Neural cell (in vitro differentiated cells): ENCODE measurements at regions not wholly inside any gene's neighbourhood (a gene's known extent, or its start where the extent isn't known, plus 50 kb on each side); places are given as distances from the start of the nearest gene placed in this dataset.

ENCODE experiments used
- H2AFZ ChIP-seq: fragments of 200-600, 300-800 bp; sonication (generic), shearing (Covaris generic); 2 replicates; pipeline ENCODE4 v1.6.0; 2014; ENCODE audit warnings: low read depth, mild to moderate bottlenecking, antibody characterized with exemption, low read length, moderate library complexity
- H3F3A ChIP-seq: fragments of 200-600 bp; shearing (Covaris generic); 2 replicates; pipeline ENCODE4 v1.6.1; 2016; ENCODE audit warnings: mild to moderate bottlenecking, moderate library complexity, mixed read lengths, antibody characterized with exemption, low read length; ENCODE audit not compliant: insufficient read depth, poor library complexity, severe bottlenecking
- H3K27ac ChIP-seq: fragments of 200-600, 300-800 bp; sonication (generic), shearing (Covaris generic); 2 replicates; pipeline ENCODE4 v1.5.1; 2014; ENCODE audit warnings: mild to moderate bottlenecking, low read length, moderate library complexity
- H3K27me3 ChIP-seq: fragments of 300-800, 200-600 bp; sonication (generic), shearing (Covaris generic); 2 replicates; pipeline ENCODE4 v1.6.0; 2014; ENCODE audit warnings: mild to moderate bottlenecking, low read depth, low read length, moderate library complexity; ENCODE audit not compliant: insufficient read depth
- H3K36me3 ChIP-seq: fragments of 300-800, 200-600 bp; sonication (generic), shearing (Covaris generic); 2 replicates; pipeline ENCODE4 v1.5.1; 2014; ENCODE audit warnings: mild to moderate bottlenecking, antibody characterized with exemption, low read length, moderate library complexity; ENCODE audit not compliant: insufficient read depth
- H3K4me2 ChIP-seq: fragments of 300-800, 200-600 bp; sonication (generic), shearing (Covaris generic); 2 replicates; pipeline ENCODE4 v1.6.0; 2014; ENCODE audit warnings: mild to moderate bottlenecking, low read length
- H3K4me3 ChIP-seq: fragments of 300-800, 200-600 bp; sonication (generic), shearing (Covaris generic); 2 replicates; pipeline ENCODE4 v1.5.1; 2014; ENCODE audit warnings: mild to moderate bottlenecking, low read length, moderate library complexity
- H3K79me2 ChIP-seq: fragments of 200-600 bp; shearing (Covaris generic); replicated peaks from 2 replicates; pipeline ENCODE4 v1.6.0; 2014; ENCODE audit warnings: mild to moderate bottlenecking, low read length, moderate library complexity; ENCODE audit not compliant: insufficient read depth
- H3K9ac ChIP-seq: fragments of 300-800, 200-600 bp; sonication (generic), shearing (Covaris generic); 2 replicates; pipeline ENCODE4 v1.6.1; 2016; ENCODE audit warnings: mild to moderate bottlenecking, low read length, mixed read lengths
- H3K9me2 ChIP-seq: fragments of 200-600 bp; shearing (Covaris generic); 2 replicates; pipeline ENCODE4 v1.6.1; 2016; ENCODE audit warnings: mild to moderate bottlenecking, low read length, mixed read lengths; ENCODE audit not compliant: insufficient read depth
- H3K9me3 ChIP-seq: fragments of 200-600, 300-800 bp; sonication (generic), shearing (Covaris generic); 2 replicates; pipeline ENCODE4 v1.6.1; 2016; ENCODE audit warnings: mild to moderate bottlenecking, mixed run types, low read length, moderate library complexity, mixed read lengths
- H4K20me1 ChIP-seq: fragments of 200-600 bp; shearing (Covaris generic); 2 replicates; pipeline ENCODE4 v1.6.1; 2016; ENCODE audit warnings: mild to moderate bottlenecking, mixed run types; ENCODE audit not compliant: insufficient read depth
- EP300 ChIP-seq: fragments of 450-650 bp; conservative IDR thresholded peaks from 2 replicates; pipeline ENCODE4 v1.6.1; 2014; ENCODE audit warnings: antibody characterized with exemption, mild to moderate bottlenecking, moderate library complexity; ENCODE audit not compliant: poor library complexity, severe bottlenecking
- EZH2 ChIP-seq: fragments of 200-600, 300-800 bp; shearing (Covaris generic), sonication (generic); IDR thresholded peaks from 2 replicates; pipeline ENCODE4 v1.6.1; 2014; ENCODE audit warnings: antibody characterized with exemption, low read length, borderline replicate concordance, mild to moderate bottlenecking; ENCODE audit not compliant: insufficient read depth, poor library complexity, severe bottlenecking
- MXI1 ChIP-seq: fragments of 450-650 bp; conservative IDR thresholded peaks from 2 replicates; pipeline ENCODE4 v1.6.1; 2014; ENCODE audit warnings: antibody characterized with exemption, mild to moderate bottlenecking; ENCODE audit not compliant: poor library complexity, severe bottlenecking
- POLR2AphosphoS5 ChIP-seq: IDR thresholded peaks from 2 replicates; pipeline ENCODE4 v1.6.1; 2012
- RAD21 ChIP-seq: fragments of 450-650 bp; conservative IDR thresholded peaks from 2 replicates; pipeline ENCODE4 v1.6.1; 2014; ENCODE audit warnings: antibody characterized with exemption, mild to moderate bottlenecking, moderate library complexity
- SMC3 ChIP-seq: fragments of 450-650 bp; conservative IDR thresholded peaks from 2 replicates; pipeline ENCODE4 v1.6.1; 2014; ENCODE audit warnings: antibody characterized with exemption, mild to moderate bottlenecking, moderate library complexity; ENCODE audit not compliant: poor library complexity
- TAF1 ChIP-seq: IDR thresholded peaks from 2 replicates; pipeline ENCODE4 v1.6.1; 2012; ENCODE audit warnings: low read depth
- TF ChIP-seq, protein P1 (sequence below): fragments of 450-650 bp; IDR thresholded peaks from 2 replicates; pipeline ENCODE4 v1.5.1; 2014; ENCODE audit warnings: antibody characterized with exemption, mild to moderate bottlenecking, moderate library complexity; ENCODE audit not compliant: poor library complexity, severe bottlenecking
- TF ChIP-seq, protein P2 (sequence below): IDR thresholded peaks from 2 replicates; pipeline ENCODE4 v1.6.1; 2012; ENCODE audit warnings: borderline replicate concordance

DNA sequence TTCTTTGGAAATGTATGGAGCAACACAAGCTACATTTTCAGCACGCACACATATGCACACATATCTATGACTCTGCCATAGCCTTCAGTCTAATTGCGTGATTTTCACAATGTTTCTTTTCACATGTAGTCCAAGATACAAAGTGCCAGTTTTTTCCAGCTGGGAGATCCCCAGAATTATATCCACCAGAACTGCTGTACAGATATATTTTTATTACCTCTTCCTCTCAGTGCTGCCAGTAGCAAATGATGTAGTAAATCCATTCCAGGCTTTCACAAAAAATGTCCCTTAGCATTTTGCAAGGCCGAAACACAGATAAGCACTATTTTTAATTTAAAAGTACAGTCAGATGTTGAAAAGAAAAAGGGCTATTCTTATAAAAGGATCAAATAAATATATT is 719.8 kb upstream of the SEMA6D start:
- H3K9me2 ChIP-seq, result no peaks in the 10 kb centered on the region
- no peak overlapping the region for H3K27ac ChIP-seq

DNA sequence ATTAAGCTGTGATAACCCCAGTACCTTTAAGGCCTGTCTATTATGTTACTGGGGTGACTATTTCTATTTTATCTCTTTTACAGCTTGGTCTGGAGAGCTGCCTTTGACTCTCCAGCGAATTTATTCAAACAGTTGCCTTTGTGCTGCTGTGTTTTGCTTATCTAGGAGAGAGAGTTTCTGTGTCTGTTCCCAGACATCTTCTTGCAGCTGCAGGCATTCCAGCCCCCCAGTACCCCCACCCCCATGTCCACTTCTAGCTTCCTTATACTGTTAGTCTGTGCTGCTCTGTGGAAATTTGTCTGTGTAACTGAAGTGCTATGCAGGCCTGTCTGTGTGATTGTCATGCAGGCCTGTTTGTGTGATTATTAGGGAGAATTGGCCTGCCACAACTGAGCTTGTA is 713.7 kb upstream of the SEMA6D start:
- no peak overlapping the region for H3K4me2 ChIP-seq
- no peaks in the 10 kb centered on the region for H3K79me2 ChIP-seq
- no peaks in the 10 kb centered on the region for H3K27me3 ChIP-seq
- H3K9me3 ChIP-seq, result peaks cover 5% of the 10 kb centered on the region
- H3K9me2 ChIP-seq, result no peaks in the 10 kb centered on the region
- no peak overlapping the region for H3K9ac ChIP-seq
- no peak overlapping the region for H3K4me3 ChIP-seq
- TF ChIP-seq EZH2, result no peak
- TF ChIP-seq EP300, result no peak
- TF ChIP-seq, protein P1, sequence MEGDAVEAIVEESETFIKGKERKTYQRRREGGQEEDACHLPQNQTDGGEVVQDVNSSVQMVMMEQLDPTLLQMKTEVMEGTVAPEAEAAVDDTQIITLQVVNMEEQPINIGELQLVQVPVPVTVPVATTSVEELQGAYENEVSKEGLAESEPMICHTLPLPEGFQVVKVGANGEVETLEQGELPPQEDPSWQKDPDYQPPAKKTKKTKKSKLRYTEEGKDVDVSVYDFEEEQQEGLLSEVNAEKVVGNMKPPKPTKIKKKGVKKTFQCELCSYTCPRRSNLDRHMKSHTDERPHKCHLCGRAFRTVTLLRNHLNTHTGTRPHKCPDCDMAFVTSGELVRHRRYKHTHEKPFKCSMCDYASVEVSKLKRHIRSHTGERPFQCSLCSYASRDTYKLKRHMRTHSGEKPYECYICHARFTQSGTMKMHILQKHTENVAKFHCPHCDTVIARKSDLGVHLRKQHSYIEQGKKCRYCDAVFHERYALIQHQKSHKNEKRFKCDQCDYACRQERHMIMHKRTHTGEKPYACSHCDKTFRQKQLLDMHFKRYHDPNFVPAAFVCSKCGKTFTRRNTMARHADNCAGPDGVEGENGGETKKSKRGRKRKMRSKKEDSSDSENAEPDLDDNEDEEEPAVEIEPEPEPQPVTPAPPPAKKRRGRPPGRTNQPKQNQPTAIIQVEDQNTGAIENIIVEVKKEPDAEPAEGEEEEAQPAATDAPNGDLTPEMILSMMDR, result no peak
- no peak for TF ChIP-seq SMC3
- TF ChIP-seq, protein P2, sequence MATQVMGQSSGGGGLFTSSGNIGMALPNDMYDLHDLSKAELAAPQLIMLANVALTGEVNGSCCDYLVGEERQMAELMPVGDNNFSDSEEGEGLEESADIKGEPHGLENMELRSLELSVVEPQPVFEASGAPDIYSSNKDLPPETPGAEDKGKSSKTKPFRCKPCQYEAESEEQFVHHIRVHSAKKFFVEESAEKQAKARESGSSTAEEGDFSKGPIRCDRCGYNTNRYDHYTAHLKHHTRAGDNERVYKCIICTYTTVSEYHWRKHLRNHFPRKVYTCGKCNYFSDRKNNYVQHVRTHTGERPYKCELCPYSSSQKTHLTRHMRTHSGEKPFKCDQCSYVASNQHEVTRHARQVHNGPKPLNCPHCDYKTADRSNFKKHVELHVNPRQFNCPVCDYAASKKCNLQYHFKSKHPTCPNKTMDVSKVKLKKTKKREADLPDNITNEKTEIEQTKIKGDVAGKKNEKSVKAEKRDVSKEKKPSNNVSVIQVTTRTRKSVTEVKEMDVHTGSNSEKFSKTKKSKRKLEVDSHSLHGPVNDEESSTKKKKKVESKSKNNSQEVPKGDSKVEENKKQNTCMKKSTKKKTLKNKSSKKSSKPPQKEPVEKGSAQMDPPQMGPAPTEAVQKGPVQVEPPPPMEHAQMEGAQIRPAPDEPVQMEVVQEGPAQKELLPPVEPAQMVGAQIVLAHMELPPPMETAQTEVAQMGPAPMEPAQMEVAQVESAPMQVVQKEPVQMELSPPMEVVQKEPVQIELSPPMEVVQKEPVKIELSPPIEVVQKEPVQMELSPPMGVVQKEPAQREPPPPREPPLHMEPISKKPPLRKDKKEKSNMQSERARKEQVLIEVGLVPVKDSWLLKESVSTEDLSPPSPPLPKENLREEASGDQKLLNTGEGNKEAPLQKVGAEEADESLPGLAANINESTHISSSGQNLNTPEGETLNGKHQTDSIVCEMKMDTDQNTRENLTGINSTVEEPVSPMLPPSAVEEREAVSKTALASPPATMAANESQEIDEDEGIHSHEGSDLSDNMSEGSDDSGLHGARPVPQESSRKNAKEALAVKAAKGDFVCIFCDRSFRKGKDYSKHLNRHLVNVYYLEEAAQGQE, result no peak
- TF ChIP-seq POLR2AphosphoS5, result no peak
- no peak for TF ChIP-seq RAD21
- no peak for TF ChIP-seq TAF1
- TF ChIP-seq MXI1, result no peak
- H3F3A ChIP-seq, result no peaks in the 10 kb centered on the region
- H4K20me1 ChIP-seq, result no peaks in the 10 kb centered on the region
- H3K27ac ChIP-seq, result no peak overlapping the region
- H3K36me3 ChIP-seq, result no peaks in the 10 kb centered on the region
- H2AFZ ChIP-seq, result no peak overlapping the region

More for the DNA sequence above, 719.8 kb upstream of the SEMA6D start:
- Histone ChIP-seq H3K9me3 (peaks cover 5% of the 10 kb centered on the region), H3K79me2 (no peaks in the 10 kb centered on the region), H3K4me3 (no peak overlapping the region), H2AFZ (no peak overlapping the region), H3F3A (no peaks in the 10 kb centered on the region), H3K36me3 (no peaks in the 10 kb centered on the region), H4K20me1 (no peaks in the 10 kb centered on the region), H3K27me3 (no peaks in the 10 kb centered on the region), H3K9ac (no peak overlapping the region), H3K4me2 (no peak overlapping the region)
- TF ChIP-seq, protein P1, result no peak
- TF ChIP-seq EZH2 (no peak), TAF1 (no peak), RAD21 (no peak), SMC3 (no peak), EP300 (no peak), POLR2AphosphoS5 (no peak)
- TF ChIP-seq, protein P2, result no peak
